IMR-90 (cell line): ENCODE measurements at regions not wholly inside any gene's neighbourhood (a gene's known extent, or its start where the extent isn't known, plus 50 kb on each side); places are given as distances from the start of the nearest gene placed in this dataset.

Experiments used
- BHLHE40 ChIP-seq: fragments of 150-350 bp; IDR thresholded peaks from 2 replicates; pipeline ENCODE4 v1.6.1; 2016; ENCODE audit warnings: mild to moderate bottlenecking, low read depth, low read length
- CTCF ChIP-seq: conservative IDR thresholded peaks from 2 replicates; pipeline ENCODE4 v1.5.1; 2012; ENCODE audit warnings: mild to moderate bottlenecking, low read depth, low read length, improper control_type of control experiment
- ELK1 ChIP-seq: fragments of 150-350 bp; IDR thresholded peaks from 2 replicates; pipeline ENCODE4 v1.6.1; 2016; ENCODE audit warnings: low read depth, mild to moderate bottlenecking, low read length, moderate library complexity, borderline replicate concordance
- MAFK ChIP-seq: IDR thresholded peaks from 2 replicates; pipeline ENCODE4 v1.6.1; 2012; ENCODE audit warnings: low read depth, low read length, improper control_type of control experiment
- POLR2A ChIP-seq: IDR thresholded peaks from 2 replicates; pipeline ENCODE4 v1.6.1; 2012; ENCODE audit warnings: mild to moderate bottlenecking, low read depth, low read length
- RAD21 ChIP-seq: IDR thresholded peaks from 2 replicates; pipeline ENCODE4 v1.6.1; 2012; ENCODE audit warnings: low read length, improper control_type of control experiment
- RCOR1 ChIP-seq: IDR thresholded peaks from 2 replicates; pipeline ENCODE4 v1.6.1; 2012; ENCODE audit warnings: mild to moderate bottlenecking, low read length, improper control_type of control experiment; ENCODE audit not compliant: insufficient replicate concordance
- RFX5 ChIP-seq: IDR thresholded peaks from 2 replicates; pipeline ENCODE4 v1.8.0; 2012; ENCODE audit warnings: low read depth, mild to moderate bottlenecking, low read length, moderate library complexity
- SMC3 ChIP-seq: fragments of 150-350 bp; IDR thresholded peaks from 2 replicates; pipeline ENCODE4 v1.6.1; 2016; ENCODE audit warnings: low read depth, mild to moderate bottlenecking, antibody characterized with exemption, low read length, moderate library complexity
- USF2 ChIP-seq: fragments of 150-350 bp; IDR thresholded peaks from 2 replicates; pipeline ENCODE4 v1.6.1; 2017; ENCODE audit warnings: mild to moderate bottlenecking, antibody characterized with exemption, low read length, low read depth

GRCh38 chr6:84525907-84526306, 238.5 kb downstream of the TBX18 start:
- no peak for TF ChIP-seq POLR2A
- no peak for TF ChIP-seq CTCF
- no peak for TF ChIP-seq MAFK
- TF ChIP-seq BHLHE40, result no peak
- no peak for TF ChIP-seq RFX5
- TF ChIP-seq ELK1, result no peak
- no peak for TF ChIP-seq SMC3
- TF ChIP-seq RAD21, result no peak
- no peak for TF ChIP-seq USF2
- TF ChIP-seq RCOR1, result no peak
